ENCODE measurements at regions not wholly inside any gene's neighbourhood (a gene's known extent, or its start where the extent isn't known, plus 50 kb on each side); places are given as distances from the start of the nearest gene placed in this dataset.

GRCh38 chr22:26732284-26732683 lies 74.9 kb downstream of the MIAT start:
- DNase-seq (ENCODE audit: low read depth in 2 of 3, low spot score in 1 of 3): no peak

GRCh38 chr22:26734339-26735018 lies 77.1 kb downstream of the MIAT start:
- DNase-seq (ENCODE audit: low read depth in 2 of 3, low spot score in 1 of 3): no peak

- DNase-seq (ENCODE audit: low read depth in 2 of 3, low spot score in 1 of 3): no peak
Observed at GRCh38 chr22:26735019-26735409, 77.6 kb downstream of the MIAT start.

GRCh38 chr22:26737262-26737661 lies 79.9 kb downstream of the MIAT start:
- DNase-seq (ENCODE audit: low read depth in 2 of 3, low spot score in 1 of 3): no peak

GRCh38 chr22:26740253-26740652 lies 82.9 kb downstream of the MIAT start:
- DNase-seq (ENCODE audit: low read depth in 2 of 3, low spot score in 1 of 3): no peak

- no peak for DNase-seq (ENCODE audit: low read depth in 2 of 3, low spot score in 1 of 3)
Observed at GRCh38 chr22:26743149-26743548, 85.8 kb downstream of the MIAT start.

GRCh38 chr22:26744892-26745808 lies 87.8 kb downstream of the MIAT start:
- DNase-seq (ENCODE audit: low read depth in 2 of 3, low spot score in 1 of 3): no peak

- no peak for DNase-seq (ENCODE audit: low read depth in 2 of 3, low spot score in 1 of 3)
Observed at GRCh38 chr22:26746311-26746710, 88.9 kb downstream of the MIAT start.

- DNase-seq (ENCODE audit: low read depth in 2 of 3, low spot score in 1 of 3): no peak
Observed at GRCh38 chr22:26748845-26749244, 91.5 kb downstream of the MIAT start.

GRCh38 chr22:26751217-26751616 lies 93.8 kb downstream of the MIAT start:
- no peak for DNase-seq (ENCODE audit: low read depth in 2 of 3, low spot score in 1 of 3)

- DNase-seq (ENCODE audit: low read depth in 2 of 3, low spot score in 1 of 3): no peak
Observed at GRCh38 chr22:26753125-26753862, 95.9 kb downstream of the MIAT start.

GRCh38 chr22:26756675-26757293 lies 99.4 kb downstream of the MIAT start:
- peak; percentile 8 to 48 (median 31) for DNase-seq (ENCODE audit: low read depth in 2 of 3, low spot score in 1 of 3)

- DNase-seq (ENCODE audit: low read depth in 2 of 3, low spot score in 1 of 3): no peak
Observed at GRCh38 chr22:26757496-26757895, 100.1 kb downstream of the MIAT start.

GRCh38 chr22:26762503-26763472 lies 105.4 kb downstream of the MIAT start:
- no peak for DNase-seq (ENCODE audit: low read depth in 2 of 3, low spot score in 1 of 3)

- no peak for DNase-seq (ENCODE audit: low read depth in 2 of 3, low spot score in 1 of 3)
Observed at GRCh38 chr22:26763633-26764361, 106.4 kb downstream of the MIAT start.

GRCh38 chr22:26766510-26767350 lies 109.3 kb downstream of the MIAT start:
- DNase-seq (ENCODE audit: low read depth in 2 of 3, low spot score in 1 of 3): no peak

- DNase-seq (ENCODE audit: low read depth in 2 of 3, low spot score in 1 of 3): no peak
Observed at GRCh38 chr22:26767351-26768155, 110.2 kb downstream of the MIAT start.

- DNase-seq (ENCODE audit: low read depth in 2 of 3, low spot score in 1 of 3): no peak
Observed at GRCh38 chr22:26768156-26768515, 110.7 kb downstream of the MIAT start.

Data from stimulated activated CD4-positive, alpha-beta T cell treated with anti-CD3 and anti-CD28 coated beads, Interleukin-12 subunit alpha, Interleukin-12 subunit beta, amount 100 ng/mL, for 48 hours (primary cell).